NCI-H2107 treated with DMSO at 0.1 percent for 48 hours (cell line): ENCODE measurements at regions not wholly inside any gene's neighbourhood (a gene's known extent, or its start where the extent isn't known, plus 50 kb on each side); places are given as distances from the start of the nearest gene placed in this dataset.
"Not testable (repeated sequence)": the region's sequence is repeated elsewhere in the genome, so short reads cannot be mapped to it uniquely, and the experiment has no call there.

Experiments
- DNase-seq: peaks from one replicate; lab custom pipeline; 2025; ENCODE audit not compliant: unreplicated experiment; lab: John Stamatoyannopoulos, UW

DNA sequence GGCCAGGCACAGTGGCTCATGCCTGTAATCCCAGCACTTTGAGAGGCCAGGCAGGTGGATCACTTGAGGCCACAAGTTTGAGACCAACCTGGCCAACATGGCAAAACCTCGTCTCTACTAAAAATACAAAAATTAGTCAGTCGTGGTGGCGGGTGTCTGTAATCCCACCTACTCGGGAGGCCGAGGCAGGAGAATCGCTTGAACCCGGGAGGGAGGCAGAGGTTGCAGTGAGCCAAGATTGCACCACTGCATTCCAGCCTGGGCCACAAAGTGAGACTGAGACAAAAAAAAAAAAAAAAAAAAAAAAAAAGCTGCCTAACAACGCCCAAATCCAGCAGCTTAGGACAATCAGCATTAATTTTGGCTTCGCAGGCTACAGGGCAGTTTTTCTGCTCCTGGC lies 167.1 kb downstream of the GOSR1 start:
- not testable (repeated sequence) for DNase-seq

DNA sequence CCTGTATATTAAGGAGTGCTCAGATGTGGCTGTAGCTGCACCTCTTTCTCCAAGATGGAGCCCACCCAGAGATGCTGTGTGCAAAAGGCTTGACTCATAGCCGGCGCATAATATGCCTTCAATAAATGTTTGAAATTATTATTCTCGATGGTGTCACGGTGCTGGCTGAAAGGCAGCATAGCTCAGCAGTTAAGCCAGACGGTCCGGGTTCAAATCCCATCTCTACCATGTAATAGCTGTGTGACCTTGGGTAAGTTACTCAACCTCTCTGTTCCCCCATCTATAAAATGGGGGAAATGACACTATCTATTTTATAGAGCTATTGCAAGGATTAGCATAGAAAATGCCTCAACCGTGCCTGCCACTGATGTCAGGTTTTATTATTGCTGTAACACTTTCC lies 164.2 kb downstream of the GOSR1 start:
- not testable (repeated sequence) for DNase-seq

DNA sequence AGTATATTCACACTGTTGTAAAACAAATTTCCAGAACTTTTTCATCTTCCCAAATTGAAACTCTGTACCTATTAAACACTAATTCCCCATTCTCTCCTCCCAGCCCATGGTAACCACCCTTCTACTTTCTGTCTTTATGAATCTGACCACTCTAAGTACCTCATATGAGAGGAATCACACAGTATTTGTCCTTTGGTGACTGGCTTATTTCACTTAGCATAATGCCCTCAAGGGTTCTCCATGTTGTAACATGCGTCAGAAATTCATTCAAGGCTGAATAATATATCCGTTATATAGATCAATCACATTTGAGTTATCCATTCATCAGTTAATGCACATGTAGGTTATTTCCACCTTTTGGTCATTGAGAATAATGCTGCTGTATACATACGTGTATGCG lies 162.2 kb downstream of the GOSR1 start:
- not testable (repeated sequence) for DNase-seq

DNA sequence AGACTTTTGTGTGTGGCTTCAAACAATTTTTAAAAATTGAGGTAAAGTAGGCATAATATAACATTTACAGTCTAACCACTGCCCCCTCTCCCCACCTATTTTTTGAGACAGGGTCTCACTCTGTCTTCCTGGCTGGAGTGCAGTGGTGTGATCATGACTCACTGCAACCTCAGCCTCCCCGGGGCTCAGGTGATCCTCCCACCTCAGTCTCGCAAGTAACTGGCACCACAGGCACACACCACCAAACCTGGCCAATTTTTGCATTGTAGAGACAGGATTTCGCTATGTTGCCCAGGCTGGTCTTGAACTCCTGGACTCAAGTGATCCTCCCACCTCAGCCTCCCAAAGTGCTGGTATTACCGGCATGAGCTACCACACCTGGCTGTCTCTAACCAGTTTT lies 161.8 kb downstream of the GOSR1 start:
- not testable (repeated sequence) for DNase-seq

DNA sequence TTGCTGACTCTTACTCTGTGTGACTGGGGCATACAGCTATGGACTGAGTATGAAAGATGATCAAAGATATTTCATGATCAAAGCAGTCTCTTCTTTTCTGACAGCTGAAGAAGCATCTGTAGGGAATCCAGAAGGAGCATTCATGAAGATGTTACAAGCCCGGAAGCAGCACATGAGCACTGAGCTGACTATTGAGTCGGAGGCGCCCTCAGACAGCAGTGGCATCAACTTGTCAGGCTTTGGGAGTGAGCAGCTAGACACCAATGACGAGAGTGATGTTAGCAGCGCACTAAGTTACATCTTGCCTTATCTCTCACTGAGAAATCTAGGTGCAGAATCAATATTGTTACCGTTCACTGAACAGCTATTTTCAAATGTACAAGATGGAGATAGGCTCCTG lies 154.4 kb downstream of the GOSR1 start:
- DNase-seq = not testable (repeated sequence)

DNA sequence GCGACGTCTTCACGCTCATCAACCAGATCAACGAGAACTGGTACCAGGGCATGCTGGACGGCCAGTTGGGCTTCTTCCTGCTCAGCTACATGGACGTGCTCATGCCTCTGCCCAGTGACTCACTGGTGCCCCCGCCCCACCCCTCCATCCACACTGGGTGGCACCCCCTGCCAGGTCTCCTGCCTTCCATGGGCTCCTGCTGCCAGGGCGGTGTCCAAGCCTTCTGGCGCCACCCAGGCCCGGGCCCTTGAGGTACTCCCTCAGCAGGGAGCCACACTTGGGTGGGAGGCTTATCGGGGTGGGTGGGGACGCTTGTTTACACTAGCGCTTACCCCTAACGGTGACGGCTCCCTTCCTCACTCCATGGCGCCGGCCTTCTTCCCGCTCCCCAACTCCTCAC lies 148.2 kb downstream of the GOSR1 start:
- not testable (repeated sequence) for DNase-seq

DNA sequence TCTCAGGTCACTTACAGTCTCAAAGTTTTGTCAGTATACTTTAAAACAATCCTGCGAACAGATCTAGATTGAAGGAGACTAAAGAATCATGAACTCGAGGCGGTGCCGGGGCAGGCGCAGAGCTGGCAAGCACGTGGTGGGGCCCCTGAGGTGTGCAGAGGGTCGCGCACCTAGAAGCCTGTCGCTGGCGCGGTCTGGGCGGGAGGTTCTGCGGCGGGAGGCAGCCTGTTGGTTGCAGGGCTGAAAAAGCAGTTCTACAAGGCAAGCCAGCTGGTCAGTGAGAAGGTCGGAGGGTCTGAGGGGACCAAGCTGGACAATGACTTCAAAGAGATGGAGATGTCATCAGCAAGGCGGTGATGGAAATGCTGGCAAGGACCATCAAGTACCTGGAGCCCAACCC lies 147.0 kb downstream of the GOSR1 start:
- DNase-seq = not testable (repeated sequence)

DNA sequence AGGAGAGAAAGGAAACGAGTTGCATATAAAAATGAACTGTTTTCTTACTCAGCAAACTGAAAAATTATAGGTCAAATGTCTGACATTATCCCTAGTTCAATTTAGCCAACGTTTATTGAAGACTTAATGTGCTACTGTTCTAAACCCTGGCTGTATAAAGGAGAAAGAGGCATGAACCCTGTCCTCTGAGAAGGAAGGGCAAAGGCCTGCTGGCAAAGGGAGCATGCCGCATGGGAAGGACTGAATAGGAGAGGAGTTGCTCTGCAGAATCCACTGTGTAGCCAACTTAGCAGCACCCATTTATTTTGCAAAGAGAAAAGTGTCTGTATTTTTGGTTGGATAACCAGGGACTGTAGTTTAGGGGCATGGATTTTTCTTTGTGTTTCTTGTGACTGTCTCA lies 132.5 kb downstream of the GOSR1 start:
- not testable (repeated sequence) for DNase-seq

DNA sequence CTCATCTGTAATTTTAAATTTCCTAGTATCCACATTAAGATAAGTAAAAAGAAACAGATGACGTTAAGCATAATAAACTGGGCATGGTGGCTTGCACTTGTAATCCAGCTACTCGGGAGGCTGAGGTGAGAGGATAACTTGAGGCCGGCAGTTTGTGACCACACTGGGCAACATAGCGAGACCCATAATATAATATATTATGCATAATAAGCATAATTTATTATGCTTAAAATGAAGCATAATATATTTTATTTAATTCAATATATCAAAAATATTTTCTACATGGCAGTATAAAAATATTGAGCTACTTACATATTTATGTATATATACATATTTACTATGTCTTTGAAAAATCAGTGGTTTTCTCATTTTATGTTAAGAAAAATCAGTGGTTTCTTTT lies 128.3 kb downstream of the GOSR1 start:
- DNase-seq = no peak

DNA sequence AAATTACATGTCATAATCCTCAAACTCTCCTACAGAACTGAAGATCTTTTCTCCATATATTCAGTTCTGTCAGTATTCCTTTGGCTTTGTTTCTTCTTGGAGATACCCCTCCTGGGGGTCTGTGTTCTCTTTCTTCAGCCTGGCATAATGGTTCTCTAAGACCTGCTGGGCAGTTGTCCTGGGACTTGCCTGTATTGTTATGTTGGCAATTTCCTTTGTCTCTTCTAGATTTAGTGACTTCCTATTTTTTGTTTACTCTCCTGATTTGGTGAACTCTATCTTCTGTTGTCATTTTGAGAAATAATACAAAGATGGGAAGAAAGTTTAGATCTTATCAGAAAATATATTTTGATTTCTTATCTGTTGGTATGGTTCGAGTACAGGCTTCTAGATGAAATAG lies 127.8 kb downstream of the GOSR1 start:
- DNase-seq = no peak

DNA sequence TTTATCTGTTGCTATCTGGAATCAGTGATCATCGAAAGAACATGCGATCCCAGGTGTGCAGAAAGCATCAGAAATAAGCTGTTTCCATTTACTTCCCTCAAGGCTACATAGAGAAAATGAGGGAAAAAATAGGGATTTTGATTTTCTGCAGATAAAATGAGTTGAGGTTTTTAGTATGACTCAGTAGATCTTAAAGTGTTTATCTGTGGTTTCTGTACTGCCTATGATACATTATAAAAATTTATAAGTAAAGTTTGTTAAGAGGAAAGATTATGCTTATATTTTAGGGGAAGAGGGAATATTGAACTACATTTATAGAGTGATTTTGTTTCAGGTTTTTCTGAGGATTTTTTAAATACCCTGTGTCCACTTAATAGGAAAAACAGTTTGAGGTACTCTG lies 125.2 kb downstream of the GOSR1 start:
- not testable (repeated sequence) for DNase-seq

DNA sequence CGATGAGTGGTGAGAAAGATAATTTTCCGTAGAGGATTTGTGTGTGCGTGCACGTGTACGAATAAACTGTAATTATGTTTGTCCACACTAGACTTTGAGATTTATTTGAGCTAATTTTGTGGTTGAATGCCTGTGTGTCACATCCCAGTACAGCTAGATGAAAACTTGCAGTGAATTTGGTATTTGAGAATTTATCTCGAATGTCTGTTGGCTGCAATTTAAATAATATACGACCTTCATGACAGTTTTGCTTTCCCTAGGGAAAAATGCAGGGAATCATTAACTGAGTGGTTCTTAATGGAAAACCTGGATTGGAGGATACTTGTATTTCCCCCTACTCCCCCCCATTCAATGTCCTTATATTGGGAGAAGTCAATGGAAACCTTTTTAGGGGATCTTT lies 124.8 kb downstream of the GOSR1 start:
- DNase-seq = not testable (repeated sequence)

DNA sequence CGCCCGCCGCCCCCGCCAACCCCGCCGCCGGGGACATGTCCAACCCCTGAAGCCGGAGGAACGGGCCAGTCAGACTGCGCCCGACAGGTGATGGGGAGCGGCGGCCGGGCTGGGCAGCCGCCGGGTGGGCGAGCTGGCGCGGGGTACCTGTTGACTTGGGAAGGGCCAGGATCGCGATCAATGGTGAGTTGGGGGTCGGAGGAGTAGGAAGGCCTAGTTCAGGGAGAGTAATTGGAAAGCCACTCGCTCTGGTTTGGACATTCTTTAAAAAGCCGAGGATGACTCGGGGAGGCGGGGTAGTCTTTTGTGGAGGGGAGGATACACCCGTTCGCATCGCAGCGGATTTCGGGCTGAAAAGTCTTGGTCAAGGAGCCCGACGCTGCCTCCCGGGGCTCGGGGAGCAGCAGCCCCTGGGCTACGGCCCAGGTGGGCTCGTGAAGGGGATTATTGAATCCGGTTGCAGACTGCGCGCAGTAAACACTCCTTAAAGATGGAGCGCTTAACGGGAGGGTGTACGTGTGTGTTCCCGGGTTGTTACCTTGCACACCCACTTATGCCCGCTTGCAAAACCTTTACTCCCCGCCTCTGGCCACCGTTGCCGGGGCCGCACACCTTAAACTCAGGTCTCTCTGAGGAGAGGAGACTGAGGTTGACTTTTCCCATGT lies 123.8 kb downstream of the GOSR1 start:
- peak; percentile 8 for DNase-seq

DNA sequence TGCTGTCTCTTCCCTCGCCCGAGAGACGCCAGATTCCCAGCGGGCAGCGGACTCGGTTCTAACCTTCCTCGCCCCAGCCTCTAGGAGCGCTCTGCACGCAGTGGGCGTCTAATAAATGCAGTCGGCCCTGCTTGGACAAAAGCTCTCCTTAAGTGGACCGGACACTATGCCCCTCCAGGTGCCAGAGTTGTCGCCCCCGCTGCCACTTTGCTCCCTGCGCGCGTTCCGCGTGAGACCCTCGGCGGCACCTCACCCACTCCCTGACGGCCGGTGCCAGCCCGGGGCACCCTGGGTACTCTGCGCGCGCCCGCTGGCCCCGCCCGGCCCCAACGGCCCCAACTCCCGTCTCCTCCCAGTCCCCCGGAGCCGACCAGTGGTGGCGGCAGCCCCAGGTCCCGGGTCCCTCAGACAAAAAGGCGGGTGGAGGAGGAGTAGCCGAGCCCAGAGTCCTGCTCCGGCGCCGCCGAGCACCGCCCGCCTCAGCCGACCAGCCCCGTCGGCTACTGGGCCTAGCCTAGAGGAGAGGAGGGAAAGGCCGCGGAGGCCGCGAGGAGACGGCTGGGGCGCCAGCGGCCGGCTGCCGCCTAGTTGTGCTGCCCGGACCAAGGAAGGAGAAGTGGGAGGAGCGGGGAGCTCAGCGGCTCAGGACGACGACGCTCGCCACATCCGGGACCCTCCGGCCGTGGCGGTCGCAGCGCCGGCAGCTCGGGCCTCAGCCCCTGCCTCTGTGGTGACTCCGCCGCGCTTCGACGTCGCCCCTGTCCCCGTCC lies 123.0 kb downstream of the GOSR1 start:
- DNase-seq = peak; percentile 59

DNA sequence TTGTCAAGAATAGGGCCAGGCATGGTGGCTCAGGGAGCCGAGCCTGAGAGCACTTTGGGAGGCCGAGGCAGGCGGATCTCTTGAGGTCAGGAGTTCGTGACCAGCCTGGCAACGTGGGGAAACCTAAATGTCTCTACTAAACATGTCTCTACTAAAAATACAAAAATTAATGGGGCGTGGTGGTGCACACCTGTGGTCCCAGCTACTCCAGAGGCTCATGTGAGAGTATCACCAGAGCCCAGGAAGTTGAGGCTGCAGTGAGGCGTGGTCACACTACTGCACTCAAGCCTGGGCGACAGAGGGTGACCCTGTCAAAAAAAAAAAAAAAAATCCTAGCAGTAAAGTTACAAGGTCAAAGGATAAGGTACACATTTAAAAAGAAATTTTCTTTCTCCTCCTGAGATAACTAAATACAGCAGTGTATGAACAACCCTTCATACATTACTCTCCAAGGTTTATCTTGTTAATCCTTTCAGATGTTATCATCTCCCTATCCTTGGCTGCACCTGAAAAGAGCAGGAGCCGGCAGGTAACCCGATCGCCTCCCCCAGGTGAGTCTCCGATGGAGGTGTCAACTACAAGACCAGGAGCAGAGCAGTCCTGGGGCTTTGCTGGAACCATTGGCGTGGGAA lies 122.3 kb downstream of the GOSR1 start:
- peak; percentile 32 for DNase-seq

DNA sequence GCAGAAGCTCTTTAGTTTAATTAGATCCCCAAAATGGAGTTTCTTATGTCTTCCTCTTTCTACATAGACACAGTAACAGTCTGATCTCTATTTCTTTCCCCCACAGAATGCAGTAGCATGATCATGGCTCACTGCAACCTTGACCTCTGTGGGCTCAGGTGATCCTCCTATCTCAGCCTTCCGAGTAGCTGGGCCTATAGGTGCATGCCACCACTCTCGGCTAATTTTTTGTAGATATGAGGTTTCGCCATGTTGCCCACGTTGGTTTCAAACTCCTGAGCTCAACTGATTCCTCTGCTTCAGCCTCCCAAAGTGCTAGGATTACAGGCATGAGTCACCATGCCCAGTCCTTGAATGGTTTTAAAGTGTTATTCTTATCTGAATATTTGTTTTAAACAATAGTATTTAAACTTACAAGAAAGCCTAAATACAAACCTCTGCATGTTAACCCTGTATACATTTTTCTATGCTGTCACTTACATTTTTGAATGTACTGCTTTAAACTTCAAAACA lies 120.6 kb downstream of the GOSR1 start:
- DNase-seq = no peak

DNA sequence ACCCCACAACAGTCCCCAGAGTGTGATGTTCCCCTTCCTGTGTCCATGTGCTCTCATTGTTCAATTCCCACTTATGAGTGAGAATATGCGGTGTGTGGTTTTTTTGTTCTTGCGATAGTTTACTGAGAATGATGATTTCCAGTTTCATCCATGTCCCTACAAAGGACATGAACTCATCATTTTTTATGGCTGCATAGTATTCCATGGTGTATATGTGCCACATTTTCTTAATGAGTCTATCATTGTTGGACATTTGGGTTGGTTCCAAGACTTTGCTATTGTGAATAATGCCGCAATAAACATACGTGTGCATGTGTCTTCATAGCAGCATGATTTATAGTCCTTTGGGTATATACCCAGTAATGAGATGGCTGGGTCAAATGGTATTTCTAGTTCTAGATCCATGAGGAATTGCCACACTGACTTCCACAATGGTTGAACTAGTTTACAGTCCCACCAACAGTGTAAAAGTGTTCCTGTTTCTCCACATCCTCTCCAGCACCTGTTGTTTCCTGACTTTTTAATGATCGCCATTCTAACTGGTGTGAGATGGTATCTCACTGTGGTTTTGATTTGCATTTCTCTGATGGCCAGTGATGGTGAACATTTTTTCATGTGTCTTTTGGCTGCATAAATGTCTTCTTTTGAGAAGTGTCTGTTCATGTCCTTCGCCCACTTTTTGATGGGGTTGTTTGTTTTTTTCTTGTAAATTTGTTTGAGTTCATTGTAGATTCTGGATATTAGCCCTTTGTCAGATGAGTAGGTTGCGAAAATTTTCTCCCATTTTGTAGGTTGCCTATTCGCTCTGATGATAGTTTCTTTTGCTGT lies 120.0 kb downstream of the GOSR1 start:
- DNase-seq = not testable (repeated sequence)

DNA sequence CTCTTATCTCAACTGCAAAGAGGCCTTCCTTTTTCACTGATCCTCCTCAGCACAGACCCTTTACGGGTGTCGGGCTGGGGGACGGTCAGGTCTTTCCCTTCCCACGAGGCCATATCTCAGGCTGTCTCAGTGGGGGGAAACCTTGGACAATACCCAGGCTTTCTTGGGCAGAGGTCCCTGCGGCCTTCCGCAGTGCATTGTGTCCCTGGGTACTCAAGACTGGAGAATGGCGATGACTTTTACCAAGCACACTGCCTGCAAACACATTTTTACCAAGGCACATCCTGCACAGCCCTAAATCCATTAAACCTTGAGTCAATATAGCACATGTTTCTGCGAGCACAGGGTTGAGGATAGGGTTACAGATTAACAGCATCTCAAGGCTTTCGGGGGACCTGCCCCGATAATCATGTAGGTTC lies 117.8 kb downstream of the GOSR1 start:
- not testable (repeated sequence) for DNase-seq

DNA sequence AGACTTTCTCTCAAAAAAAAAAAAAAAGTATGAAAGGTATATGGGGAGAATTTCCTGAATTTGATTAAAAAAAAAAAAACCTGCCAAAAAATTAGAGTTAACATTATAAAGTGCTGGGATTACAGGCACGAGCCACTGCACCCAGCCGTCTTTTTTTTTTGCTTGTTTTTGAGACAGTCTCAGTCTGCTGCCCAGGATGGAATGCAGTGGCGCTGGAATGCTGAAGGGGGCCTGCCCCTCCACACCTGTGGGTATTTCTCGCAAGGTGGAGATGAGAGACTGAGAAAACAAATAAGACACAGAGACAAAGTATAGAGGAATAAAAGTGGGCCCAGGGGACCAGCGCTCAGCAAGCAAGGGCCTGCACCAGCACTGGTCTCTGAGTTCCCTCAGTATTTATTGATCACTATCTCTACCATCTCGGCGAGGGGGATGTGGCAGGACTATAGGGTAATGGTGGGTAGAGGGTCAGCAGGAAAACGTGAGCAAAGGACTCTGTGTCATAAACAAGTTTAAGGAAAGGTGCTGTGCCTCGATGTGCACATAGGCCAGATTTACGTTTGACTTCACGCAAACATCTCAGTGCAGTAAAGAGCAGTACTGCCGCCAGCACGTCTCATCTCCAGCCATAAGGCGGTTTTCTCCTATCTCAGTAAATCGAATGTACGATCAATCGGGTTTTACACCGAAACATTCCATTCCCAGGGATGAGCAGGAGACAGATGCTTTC lies 117.2 kb downstream of the GOSR1 start:
- no peak for DNase-seq

DNA sequence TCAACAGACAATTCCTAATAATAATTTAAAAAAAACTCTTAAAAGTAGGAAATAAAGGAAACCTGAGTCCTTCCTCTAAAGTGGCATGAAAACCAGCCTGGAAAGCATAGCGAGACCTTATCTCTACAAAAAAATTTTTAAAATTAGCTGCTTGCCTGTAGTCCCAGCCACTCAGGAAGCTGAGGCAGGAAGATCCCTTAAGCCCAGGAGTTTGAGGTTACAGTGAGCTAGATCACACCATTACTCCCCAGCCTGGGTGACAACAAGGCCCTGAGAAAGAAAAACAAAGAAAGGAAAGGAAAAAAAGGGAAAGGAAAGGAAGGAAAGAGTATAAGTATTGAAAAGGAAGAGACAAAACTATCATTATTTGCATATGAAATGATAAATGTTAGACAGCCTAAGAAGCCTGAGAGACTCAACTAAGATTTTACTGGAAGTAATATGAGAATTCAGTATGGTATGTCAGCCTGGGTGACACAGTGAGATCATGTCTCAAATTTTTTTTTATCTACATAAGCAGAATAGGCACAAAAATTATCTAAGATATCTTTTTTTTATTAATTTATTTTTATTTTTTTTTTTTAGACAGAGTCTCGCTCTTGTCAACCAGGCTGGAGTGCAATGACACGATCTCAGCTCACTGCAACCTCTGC lies 113.0 kb downstream of the GOSR1 start:
- no peak for DNase-seq
